ENCODE measurements at regions not wholly inside any gene's neighbourhood (a gene's known extent, or its start where the extent isn't known, plus 50 kb on each side); places are given as distances from the start of the nearest gene placed in this dataset.

DNA sequence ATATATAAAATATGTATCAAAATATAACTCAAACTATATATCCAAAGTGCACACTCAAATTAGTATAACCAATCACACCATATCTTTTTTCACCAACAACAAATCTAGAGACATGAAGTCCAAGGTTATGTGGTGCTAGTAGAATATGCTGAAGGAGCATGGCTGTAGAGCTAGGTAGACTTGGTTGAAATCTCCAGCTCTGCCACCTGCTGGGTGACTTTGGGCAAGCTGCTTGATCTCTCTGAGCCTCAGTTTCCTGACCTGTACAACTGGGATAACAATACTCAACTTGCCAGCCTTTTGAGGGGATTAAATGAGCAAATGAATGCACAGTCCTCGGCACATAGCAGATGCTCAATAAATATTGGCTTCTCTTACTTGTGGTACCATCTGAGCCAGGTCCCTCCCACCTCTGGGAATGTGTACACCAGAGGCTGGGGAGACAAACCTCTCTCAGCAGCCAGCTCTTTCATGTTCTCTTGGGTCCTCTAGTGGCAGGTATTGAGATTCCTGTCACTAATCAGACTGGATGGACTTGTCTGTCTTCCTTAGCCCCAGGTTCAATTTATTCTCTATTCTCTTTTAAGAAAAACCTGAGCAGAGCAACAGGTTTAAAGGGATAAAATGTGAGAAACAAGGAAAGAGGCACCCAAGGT, 94.3 kb upstream of the PDE1C start:
- Mint-ChIP-seq H3K27me3 (ENCODE audit: low read depth) (peaks cover 8% of the 10 kb centered on the region), H3K36me3 (ENCODE audit: low read depth) (no peaks in the 10 kb centered on the region), H3K4me1 (peaks cover 4% of the 10 kb centered on the region), H3K9me3 (no peaks in the 10 kb centered on the region), H3K4me3 (no peak overlapping the region), H3K27ac (no peak overlapping the region)
- TF ChIP-seq CTCF (IDR thresholded peaks at IDR 0.05; ENCODE audit: unreplicated experiment in 3 of 3), result peak in 2 of 3 experiments; percentile 18 to 39

DNA sequence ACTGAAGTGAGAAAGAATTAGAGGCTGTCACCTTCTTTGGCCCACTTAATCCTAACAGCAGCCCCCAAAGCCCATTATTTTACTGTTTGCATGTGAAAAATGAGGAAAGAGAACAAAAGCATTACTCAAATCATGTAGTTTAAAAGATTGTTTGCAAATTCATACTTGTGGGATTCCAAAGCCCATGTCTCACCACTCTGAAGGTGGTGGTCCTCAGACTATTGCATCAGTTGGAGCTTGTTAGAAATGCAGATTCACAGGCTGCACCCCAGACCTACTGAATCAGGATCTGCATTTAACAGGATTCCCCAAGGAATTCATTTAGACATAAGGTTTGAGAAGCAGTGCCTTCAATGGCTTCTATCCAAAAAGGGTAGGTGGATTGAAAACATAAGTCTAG, 93.7 kb upstream of the PDE1C start:
- Mint-ChIP-seq H3K27ac (peak overlapping the region in 1 of 3 experiments; percentile 31), H3K4me1 (peaks cover 4% of the 10 kb centered on the region), H3K27me3 (ENCODE audit: low read depth) (peaks cover 11% of the 10 kb centered on the region), H3K4me3 (no peak overlapping the region), H3K36me3 (ENCODE audit: low read depth) (no peaks in the 10 kb centered on the region), H3K9me3 (no peaks in the 10 kb centered on the region)
- no peak for TF ChIP-seq CTCF (IDR thresholded peaks at IDR 0.05; ENCODE audit: unreplicated experiment in 3 of 3)

DNA sequence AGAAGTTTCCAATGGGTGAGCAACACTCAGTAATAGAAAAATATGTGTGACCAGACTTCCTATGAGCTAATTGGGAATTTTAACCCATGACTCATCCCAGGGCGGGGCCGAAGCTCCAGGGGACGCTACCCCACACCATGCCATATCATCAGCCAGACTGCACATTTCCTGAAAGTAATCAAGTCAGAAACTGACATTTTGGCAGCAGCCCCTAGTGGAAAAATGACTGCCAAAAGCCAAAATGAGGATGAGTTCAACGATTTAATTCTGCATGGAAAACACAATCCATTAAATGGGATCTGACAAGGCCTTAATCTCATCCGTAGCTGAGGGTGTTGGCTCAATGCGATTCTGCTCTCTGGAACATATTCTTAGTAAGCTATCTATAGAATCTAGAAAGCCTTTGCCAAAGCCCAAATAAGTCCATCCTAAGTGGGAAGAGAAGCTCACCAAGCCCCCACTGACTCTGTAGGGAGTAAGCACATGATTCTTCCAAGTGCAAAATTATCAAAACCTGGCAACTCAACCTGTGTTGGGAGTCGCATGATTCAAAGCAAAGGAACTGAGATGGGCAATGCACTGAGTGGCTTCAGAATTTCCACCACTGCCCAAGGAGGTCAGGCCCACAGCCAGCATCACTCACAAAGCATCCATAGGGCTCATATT, 93.1 kb upstream of the PDE1C start:
- Mint-ChIP-seq H3K4me1 (peaks cover 4% of the 10 kb centered on the region), H3K9me3 (no peaks in the 10 kb centered on the region), H3K27me3 (ENCODE audit: low read depth) (peaks cover 11% of the 10 kb centered on the region)

DNA sequence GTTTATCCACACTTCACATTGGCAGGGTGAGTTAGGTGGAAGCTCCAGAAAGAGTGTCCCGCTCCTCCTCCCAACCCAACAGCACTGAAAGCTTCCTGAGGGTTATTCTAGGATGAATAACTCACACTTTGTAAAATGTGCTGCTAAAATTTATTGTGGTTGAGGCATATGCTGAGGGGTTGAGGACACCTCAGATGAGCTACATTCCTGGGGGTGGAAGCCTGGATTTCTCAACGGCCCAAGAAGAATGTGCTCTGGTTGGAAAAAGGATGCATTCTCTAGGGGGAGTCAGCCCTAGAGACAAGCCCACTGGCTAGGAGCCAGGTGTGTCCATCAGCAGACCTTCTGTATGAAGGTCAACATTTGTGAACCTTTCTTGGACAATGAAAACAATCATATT, 91.5 kb upstream of the PDE1C start:
- Mint-ChIP-seq H3K9me3 (no peaks in the 10 kb centered on the region), H3K36me3 (ENCODE audit: low read depth) (no peaks in the 10 kb centered on the region), H3K27ac (no peak overlapping the region), H3K4me1 (peaks cover 4% of the 10 kb centered on the region), H3K4me3 (no peak overlapping the region), H3K27me3 (ENCODE audit: low read depth) (peaks cover 11% of the 10 kb centered on the region)
- TF ChIP-seq CTCF (IDR thresholded peaks at IDR 0.05; ENCODE audit: unreplicated experiment in 3 of 3), result no peak

More for the DNA sequence above, 93.1 kb upstream of the PDE1C start:
- no peak for TF ChIP-seq CTCF (IDR thresholded peaks at IDR 0.05; ENCODE audit: unreplicated experiment in 3 of 3)
- Mint-ChIP-seq H3K27ac (peak overlapping the region in 1 of 3 experiments; percentile 31), H3K36me3 (ENCODE audit: low read depth) (no peaks in the 10 kb centered on the region), H3K4me3 (no peak overlapping the region)

- Mint-ChIP-seq H3K27ac (no peak overlapping the region), H3K9me3 (no peaks in the 10 kb centered on the region), H3K27me3 (ENCODE audit: low read depth) (peaks cover 4% of the 10 kb centered on the region)
These were observed 88.8 kb upstream of the PDE1C start for GRCh38 chr7:32158751-32159745.

More at GRCh38 chr7:32158751-32159745, 88.8 kb upstream of the PDE1C start:
- H3K36me3 Mint-ChIP-seq (ENCODE audit: low read depth), result no peaks in the 10 kb centered on the region
- H3K4me3 Mint-ChIP-seq, result no peak overlapping the region
- peaks cover 4% of the 10 kb centered on the region for H3K4me1 Mint-ChIP-seq
- TF ChIP-seq CTCF (IDR thresholded peaks at IDR 0.05; ENCODE audit: unreplicated experiment in 3 of 3), result no peak

All from nephron (organoid).